ENCODE measurements at regions not wholly inside any gene's neighbourhood (a gene's known extent, or its start where the extent isn't known, plus 50 kb on each side); places are given as distances from the start of the nearest gene placed in this dataset.

- no peaks in the 10 kb centered on the region for H4K20me1 ChIP-seq (ENCODE audit: control insufficient read depth, insufficient read depth, low read length, poor library complexity, severe bottlenecking)
- no peaks in the 10 kb centered on the region for H3K9me3 ChIP-seq (ENCODE audit: control extremely low read depth in 1 of 3, control insufficient read depth in 2 of 3, insufficient read depth in 1 of 3, low read length in 2 of 3)
- H3K27me3 Mint-ChIP-seq: no peaks in the 10 kb centered on the region
- H3K4me2 ChIP-seq (replicated peaks; ENCODE audit: low read depth, low read length, poor library complexity, severe bottlenecking): no peak overlapping the region
- no peak overlapping the region for H2AFZ ChIP-seq (ENCODE audit: insufficient read depth, low read depth, low read length, poor library complexity, severe bottlenecking)
- no peaks in the 10 kb centered on the region for H3K79me2 ChIP-seq (ENCODE audit: control insufficient read depth, insufficient read depth, low read length)
- no peaks in the 10 kb centered on the region for H3K27me3 ChIP-seq (replicated peaks in 1 of 4; ENCODE audit: control extremely low read depth in 1 of 4, control insufficient read depth in 3 of 4, insufficient read depth in 4 of 4, low read length in 3 of 4)
- no peaks in the 10 kb centered on the region for H3K36me3 ChIP-seq (replicated peaks in 1 of 2; ENCODE audit: control extremely low read depth in 1 of 2, control insufficient read depth in 1 of 2, extremely low read depth in 1 of 2, insufficient read depth in 2 of 2, low read length in 1 of 2)
- whole genome bisulfite sequencing (ENCODE audit: insufficient coverage): 84% methylated on average over 3 of the region's 5 CpGs
- no peaks in the 10 kb centered on the region for H3K4me1 Mint-ChIP-seq
- H3K4me1 ChIP-seq (ENCODE audit: control insufficient read depth in 2 of 2, insufficient read depth in 2 of 2, low read length in 2 of 2): no peaks in the 10 kb centered on the region
- H3K9me3 Mint-ChIP-seq (ENCODE audit: insufficient read depth): peaks cover 5% of the 10 kb centered on the region
- CTCF ChIA-PET: no interaction called here
- ATAC-seq (ENCODE audit: low read depth) (no peak), DNase-seq (no peak)
- H3K4me3 Mint-ChIP-seq: no peak overlapping the region
- H3K27ac Mint-ChIP-seq: no peak overlapping the region
- H3K27ac ChIP-seq (ENCODE audit: low read length in 2 of 2): no peak overlapping the region
- H3K4me3 ChIP-seq (ENCODE audit: control extremely low read depth in 1 of 5, extremely low read depth in 1 of 5, insufficient read depth in 1 of 5, low read depth in 2 of 5, low read length in 4 of 5): no peak overlapping the region
- intact Hi-C loops (cut with micrococcal nuclease): no loop called here
- POLR2A ChIA-PET: no interaction called here
- no peak overlapping the region for H3K9ac ChIP-seq (ENCODE audit: low read length)
- TF ChIP-seq, protein P1, sequence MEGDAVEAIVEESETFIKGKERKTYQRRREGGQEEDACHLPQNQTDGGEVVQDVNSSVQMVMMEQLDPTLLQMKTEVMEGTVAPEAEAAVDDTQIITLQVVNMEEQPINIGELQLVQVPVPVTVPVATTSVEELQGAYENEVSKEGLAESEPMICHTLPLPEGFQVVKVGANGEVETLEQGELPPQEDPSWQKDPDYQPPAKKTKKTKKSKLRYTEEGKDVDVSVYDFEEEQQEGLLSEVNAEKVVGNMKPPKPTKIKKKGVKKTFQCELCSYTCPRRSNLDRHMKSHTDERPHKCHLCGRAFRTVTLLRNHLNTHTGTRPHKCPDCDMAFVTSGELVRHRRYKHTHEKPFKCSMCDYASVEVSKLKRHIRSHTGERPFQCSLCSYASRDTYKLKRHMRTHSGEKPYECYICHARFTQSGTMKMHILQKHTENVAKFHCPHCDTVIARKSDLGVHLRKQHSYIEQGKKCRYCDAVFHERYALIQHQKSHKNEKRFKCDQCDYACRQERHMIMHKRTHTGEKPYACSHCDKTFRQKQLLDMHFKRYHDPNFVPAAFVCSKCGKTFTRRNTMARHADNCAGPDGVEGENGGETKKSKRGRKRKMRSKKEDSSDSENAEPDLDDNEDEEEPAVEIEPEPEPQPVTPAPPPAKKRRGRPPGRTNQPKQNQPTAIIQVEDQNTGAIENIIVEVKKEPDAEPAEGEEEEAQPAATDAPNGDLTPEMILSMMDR (IDR thresholded peaks at IDR 0.05): no peak
- no peak for TF ChIP-seq EZH2 (IDR thresholded peaks at IDR 0.05; ENCODE audit: borderline replicate concordance, insufficient read depth, low read depth, low read length, poor library complexity, severe bottlenecking)
Observed at GRCh38 chr11:91394727-91395414, 829.7 kb upstream of the FAT3 start.

DNA sequence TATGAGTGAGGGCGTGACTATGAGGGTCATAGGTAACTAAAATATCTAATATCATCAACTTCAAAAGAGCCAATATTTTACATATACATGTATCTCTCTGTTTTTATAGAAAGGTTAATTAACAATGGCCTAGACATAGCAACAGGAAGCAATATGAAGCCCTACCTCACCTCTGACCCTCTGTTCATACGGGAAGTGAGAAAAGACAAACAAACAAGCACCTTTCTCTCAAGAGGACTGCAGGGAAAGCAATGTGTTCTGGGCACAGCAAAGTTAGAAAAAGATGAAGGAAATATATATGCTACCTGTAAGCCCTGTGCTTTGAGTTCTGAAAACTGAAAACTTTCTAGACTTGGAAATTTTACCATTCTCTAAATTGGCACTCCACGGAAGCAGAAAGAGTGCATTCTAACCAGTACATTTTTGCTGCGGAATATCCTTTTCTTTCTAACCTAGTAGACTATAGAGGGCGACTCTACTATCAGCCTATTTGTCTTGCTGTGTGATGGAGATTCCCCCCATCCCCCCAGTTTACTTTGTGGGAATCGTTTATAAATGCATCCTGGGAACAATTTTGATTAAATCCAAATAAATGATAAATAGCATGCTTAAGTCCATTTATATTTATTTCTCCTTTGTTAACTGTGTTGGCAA lies 830.4 kb upstream of the FAT3 start:
- Histone ChIP-seq H3K4me3 (ENCODE audit: control extremely low read depth in 1 of 5, extremely low read depth in 1 of 5, insufficient read depth in 1 of 5, low read depth in 2 of 5, low read length in 4 of 5) (no peak overlapping the region), H3K4me2 (replicated peaks; ENCODE audit: low read depth, low read length, poor library complexity, severe bottlenecking) (no peak overlapping the region), H2AFZ (ENCODE audit: insufficient read depth, low read depth, low read length, poor library complexity, severe bottlenecking) (no peak overlapping the region), H3K79me2 (ENCODE audit: control insufficient read depth, insufficient read depth, low read length) (no peaks in the 10 kb centered on the region), H3K27ac (ENCODE audit: low read length in 2 of 2) (no peak overlapping the region), H3K9ac (ENCODE audit: low read length) (no peak overlapping the region), H3K4me1 (ENCODE audit: control insufficient read depth in 2 of 2, insufficient read depth in 2 of 2, low read length in 2 of 2) (no peaks in the 10 kb centered on the region), H3K9me3 (ENCODE audit: control extremely low read depth in 1 of 3, control insufficient read depth in 2 of 3, insufficient read depth in 1 of 3, low read length in 2 of 3) (no peaks in the 10 kb centered on the region), H4K20me1 (ENCODE audit: control insufficient read depth, insufficient read depth, low read length, poor library complexity, severe bottlenecking) (no peaks in the 10 kb centered on the region), H3K27me3 (replicated peaks in 1 of 4; ENCODE audit: control extremely low read depth in 1 of 4, control insufficient read depth in 3 of 4, insufficient read depth in 4 of 4, low read length in 3 of 4) (no peaks in the 10 kb centered on the region), H3K36me3 (replicated peaks in 1 of 2; ENCODE audit: control extremely low read depth in 1 of 2, control insufficient read depth in 1 of 2, extremely low read depth in 1 of 2, insufficient read depth in 2 of 2, low read length in 1 of 2) (no peaks in the 10 kb centered on the region)
- Mint-ChIP-seq H3K4me1 (no peaks in the 10 kb centered on the region), H3K27me3 (no peaks in the 10 kb centered on the region), H3K4me3 (no peak overlapping the region), H3K27ac (no peak overlapping the region), H3K9me3 (ENCODE audit: insufficient read depth) (peaks cover 7% of the 10 kb centered on the region)
- no peak for DNase-seq
- ChIA-PET POLR2A (no interaction called here), CTCF (no interaction called here)
- no peak for ATAC-seq (ENCODE audit: low read depth)
- no CpG with 5 or more reads among the region's 6 CpGs for WGBS (ENCODE audit: insufficient coverage)
- TF ChIP-seq, protein P1 (IDR thresholded peaks at IDR 0.05): no peak
- no peak for TF ChIP-seq EZH2 (IDR thresholded peaks at IDR 0.05; ENCODE audit: borderline replicate concordance, insufficient read depth, low read depth, low read length, poor library complexity, severe bottlenecking)
- intact Hi-C loops (cut with micrococcal nuclease): no loop called here
